ENCODE measurements at regions not wholly inside any gene's neighbourhood (a gene's known extent, or its start where the extent isn't known, plus 50 kb on each side); places are given as distances from the start of the nearest gene placed in this dataset.

DNA sequence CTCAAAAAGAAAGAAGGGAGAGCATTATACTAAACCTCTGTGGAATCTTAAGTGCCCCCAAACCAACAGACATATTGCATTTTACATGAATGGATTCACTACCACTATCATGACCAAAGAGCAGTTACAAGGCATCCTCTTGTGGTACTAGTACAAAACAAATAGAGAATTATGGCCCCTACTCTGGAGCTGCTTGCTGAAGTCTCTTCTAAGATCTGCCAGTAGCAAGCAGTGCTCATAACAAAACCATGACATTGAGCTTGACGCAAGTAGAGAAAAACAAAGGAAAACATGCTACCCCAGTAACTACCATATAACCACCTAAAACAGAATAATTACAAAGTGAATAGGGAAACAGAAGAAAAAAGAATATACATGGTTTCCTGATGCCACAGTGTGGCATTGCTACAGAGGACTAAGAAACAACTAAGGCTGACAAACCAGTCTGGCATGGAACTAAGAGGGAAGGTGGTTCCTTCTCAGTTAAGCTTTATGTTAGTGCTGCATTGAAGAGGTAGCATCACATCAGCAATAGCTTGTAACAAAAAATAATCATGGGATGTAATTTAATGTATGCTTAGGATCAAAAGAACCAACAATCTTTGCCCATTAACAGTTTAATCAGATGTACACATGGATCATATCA, 150.2 kb upstream of the AGR3 start:
- no peak overlapping the region for H3K27ac ChIP-seq (ENCODE audit: control insufficient read depth, insufficient read depth)
- ChIA-PET POLR2A (no interaction called here), SMC1A (ENCODE audit: uncharacterized antibody, unreplicated experiment) (no interaction called here), CTCF (interaction anchor here (1.3 to 1.5 kb wide), 2 partner anchors 23 to 270 kb away, joined by 3 to 5 read pairs; no protein-coding TSS in a partner anchor), RAD21 (ENCODE audit: unreplicated experiment) (interaction anchor here (1.3 kb wide), 1 partner anchor 270 kb away, joined by 6 read pairs; no protein-coding TSS in a partner anchor)
- no peaks in the 10 kb centered on the region for H3K36me3 ChIP-seq (ENCODE audit: control insufficient read depth in 2 of 2, insufficient read depth in 2 of 2, low read length in 1 of 2)
- no peak for TF ChIP-seq WRNIP1 (IDR thresholded peaks at IDR 0.05; ENCODE audit: borderline replicate concordance, low read depth, low read length)
- TF ChIP-seq MTA3 (IDR thresholded peaks at IDR 0.05; ENCODE audit: borderline replicate concordance, low read length): no peak
- TF ChIP-seq CBX5 (IDR thresholded peaks at IDR 0.05; ENCODE audit: low read depth): no peak
- TF ChIP-seq CBFB (IDR thresholded peaks at IDR 0.05; ENCODE audit: low read depth): no peak
- no peak for TF ChIP-seq POLR2A (IDR thresholded peaks at IDR 0.05; ENCODE audit: low read depth, low read length)
- no peak for TF ChIP-seq CREB1 (IDR thresholded peaks at IDR 0.05; ENCODE audit: low read depth)
- TF ChIP-seq, protein P1, sequence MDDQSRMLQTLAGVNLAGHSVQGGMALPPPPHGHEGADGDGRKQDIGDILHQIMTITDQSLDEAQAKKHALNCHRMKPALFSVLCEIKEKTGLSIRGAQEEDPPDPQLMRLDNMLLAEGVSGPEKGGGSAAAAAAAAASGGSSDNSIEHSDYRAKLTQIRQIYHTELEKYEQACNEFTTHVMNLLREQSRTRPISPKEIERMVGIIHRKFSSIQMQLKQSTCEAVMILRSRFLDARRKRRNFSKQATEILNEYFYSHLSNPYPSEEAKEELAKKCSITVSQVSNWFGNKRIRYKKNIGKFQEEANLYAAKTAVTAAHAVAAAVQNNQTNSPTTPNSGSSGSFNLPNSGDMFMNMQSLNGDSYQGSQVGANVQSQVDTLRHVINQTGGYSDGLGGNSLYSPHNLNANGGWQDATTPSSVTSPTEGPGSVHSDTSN (IDR thresholded peaks at IDR 0.05; ENCODE audit: insufficient replicate concordance, low read depth, low read length): no peak
- no peak for TF ChIP-seq BHLHE40 (IDR thresholded peaks at IDR 0.05; ENCODE audit: borderline replicate concordance in 1 of 2, low read depth in 2 of 2, low read length in 1 of 2)
- TF ChIP-seq ZNF217 (IDR thresholded peaks at IDR 0.05): no peak
- TF ChIP-seq BMI1 (IDR thresholded peaks at IDR 0.05; ENCODE audit: borderline replicate concordance): no peak
- DNase-seq (ENCODE audit: low read depth, low spot score) (no peak), FAIRE-seq (no peak), ATAC-seq (no peak)
- no peaks in the 10 kb centered on the region for H3K4me1 ChIP-seq (ENCODE audit: control insufficient read depth, insufficient read depth, low read length)
- 59% methylated on average over 1 of the region's 1 CpG for WGBS (ENCODE audit: insufficient coverage, insufficient replicate concordance, low lambda C conversion rate, missing lambda C conversion rate)
- in situ Hi-C loops (cut with MboI): no loop called here
- no peaks in the 10 kb centered on the region for H3K79me2 ChIP-seq (ENCODE audit: control insufficient read depth, insufficient read depth, low read length)
- H3K9ac ChIP-seq (ENCODE audit: control insufficient read depth, insufficient read depth, low read length): no peak overlapping the region
- no peaks in the 10 kb centered on the region; the same call in 2 of the 3 replicates for H3K9me3 ChIP-seq (replicated peaks; ENCODE audit: control insufficient read depth, insufficient read depth, low read length)
- no peak overlapping the region for H3K4me2 ChIP-seq (ENCODE audit: control insufficient read depth, insufficient read depth)
- no TSS peak for BruUV-seq (replicated peaks)
- H3K4me3 ChIP-seq: no peak overlapping the region
- H3K27me3 ChIP-seq (replicated peaks in 1 of 2; ENCODE audit: control insufficient read depth in 2 of 2, insufficient read depth in 2 of 2, low read length in 1 of 2): no peaks in the 10 kb centered on the region
- intact Hi-C loops (cut with micrococcal nuclease; ENCODE audit: unreplicated experiment): no loop called here
- no peak overlapping the region for H2AFZ ChIP-seq (ENCODE audit: control insufficient read depth, low read depth, low read length)
- no peaks in the 10 kb centered on the region for H4K20me1 ChIP-seq (ENCODE audit: control insufficient read depth, insufficient read depth)
